Mucosa of gallbladder (tissue), 1 donor: ENCODE measurements at regions not wholly inside any gene's neighbourhood (a gene's known extent, or its start where the extent isn't known, plus 50 kb on each side); places are given as distances from the start of the nearest gene placed in this dataset.
A peak's percentile ranks its signal among the peaks of the same experiment; 100 is the strongest.

Experiments used
- DNase-seq: peaks from one replicate; pipeline ENCODE4 v3.0.0-alpha.2; 2020; ENCODE audit warnings: low spot score
- donor health status: DM: no; HTN: no; CAD: no.

DNA sequence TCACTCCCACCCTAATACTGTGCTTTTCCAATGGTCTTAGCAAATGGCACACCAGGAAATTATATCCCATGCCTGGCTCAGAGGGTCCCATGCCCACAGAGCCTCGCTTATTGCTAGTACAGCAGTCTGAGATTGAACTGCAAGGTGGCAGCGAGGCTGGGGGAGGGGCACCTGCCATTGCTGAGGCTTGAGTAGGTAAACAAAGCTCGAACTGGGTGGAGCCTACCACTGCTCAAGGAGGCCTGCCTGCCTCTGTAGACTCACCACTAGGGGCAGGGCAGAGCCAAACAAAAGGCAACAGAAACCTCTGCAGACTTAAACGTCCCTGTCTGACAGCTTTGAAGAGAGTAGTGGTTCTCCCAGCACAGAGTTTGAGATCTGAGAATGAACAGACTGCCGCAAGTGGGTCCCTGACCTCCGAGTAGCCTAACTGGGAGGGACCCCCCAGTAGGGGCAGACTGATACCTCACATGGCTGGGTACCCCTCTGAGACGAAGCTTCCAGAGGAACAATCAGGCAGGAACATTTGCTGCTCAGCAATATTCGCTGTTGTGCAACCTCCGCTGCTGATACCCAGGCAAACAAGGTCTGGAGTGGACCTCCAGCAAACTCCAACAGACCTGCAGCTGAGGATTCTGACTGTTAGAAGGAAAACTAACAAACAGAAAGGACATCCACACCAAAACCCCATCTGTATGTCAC is 150.7 kb upstream of the FOXA2 start:
- DNase-seq, result peak; percentile 32

- no peak for DNase-seq
Observed at GRCh38 chr20:22740829-22741228, 156.5 kb upstream of the FOXA2 start.

DNA sequence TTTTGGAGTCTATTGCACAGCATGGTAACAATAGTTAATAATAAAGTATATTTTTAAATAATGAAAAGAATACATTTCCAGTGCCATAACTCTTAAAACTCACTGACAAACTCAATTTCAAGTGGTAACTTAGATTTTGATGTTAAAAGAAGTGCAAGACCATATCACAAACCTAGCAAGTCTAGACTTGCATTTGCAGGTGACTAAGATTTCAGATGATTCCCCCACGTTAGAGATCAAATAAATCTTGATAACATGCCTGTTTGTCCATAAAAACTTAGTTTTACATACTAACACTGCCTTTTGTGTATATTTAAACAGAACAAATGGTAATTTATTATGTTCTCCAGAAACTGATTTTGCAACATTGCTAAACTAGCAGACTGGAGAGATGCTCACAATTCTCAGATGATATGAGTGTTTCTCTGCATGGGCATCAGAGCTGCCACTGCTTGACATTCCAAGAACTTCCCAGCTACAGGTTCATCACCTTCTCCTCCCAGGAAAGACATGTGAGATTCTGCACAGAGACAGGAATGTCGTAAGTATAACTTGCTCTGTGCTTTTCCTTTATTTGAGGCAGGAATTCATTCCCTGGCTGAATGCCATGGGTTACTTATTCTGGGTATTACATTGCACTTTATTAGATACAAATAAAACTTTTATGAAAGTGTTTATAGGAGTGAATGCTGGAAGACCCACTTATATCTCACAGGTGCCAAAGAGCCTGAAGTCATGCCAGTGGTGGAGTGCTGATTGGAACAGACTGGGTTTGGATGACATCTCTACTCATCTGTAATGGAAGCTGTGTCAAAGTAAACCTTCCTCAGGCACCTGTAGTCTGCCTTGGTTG is 160.2 kb upstream of the FOXA2 start:
- no peak for DNase-seq

DNA sequence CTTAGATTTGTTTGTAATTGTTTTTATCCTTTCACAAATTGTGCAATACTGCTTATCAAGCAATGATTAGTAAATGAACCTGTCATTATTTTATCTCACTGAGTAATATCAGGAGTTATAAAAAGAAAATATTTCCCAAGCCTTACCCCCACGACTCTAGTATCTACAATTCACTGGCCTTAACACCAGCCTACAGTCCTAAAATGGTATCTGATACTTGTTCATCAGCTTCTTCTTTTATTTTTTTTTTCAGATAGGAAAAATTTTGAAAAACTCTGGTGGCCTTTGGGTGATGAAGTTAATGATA is 160.8 kb upstream of the FOXA2 start:
- no peak for DNase-seq

GRCh38 chr20:22746957-22747356 is 162.6 kb upstream of the FOXA2 start:
- DNase-seq, result no peak

GRCh38 chr20:22752324-22752723 is 168.0 kb upstream of the FOXA2 start:
- DNase-seq, result no peak

- no peak for DNase-seq
Observed at GRCh38 chr20:22757424-22758183, 173.2 kb upstream of the FOXA2 start.

DNA sequence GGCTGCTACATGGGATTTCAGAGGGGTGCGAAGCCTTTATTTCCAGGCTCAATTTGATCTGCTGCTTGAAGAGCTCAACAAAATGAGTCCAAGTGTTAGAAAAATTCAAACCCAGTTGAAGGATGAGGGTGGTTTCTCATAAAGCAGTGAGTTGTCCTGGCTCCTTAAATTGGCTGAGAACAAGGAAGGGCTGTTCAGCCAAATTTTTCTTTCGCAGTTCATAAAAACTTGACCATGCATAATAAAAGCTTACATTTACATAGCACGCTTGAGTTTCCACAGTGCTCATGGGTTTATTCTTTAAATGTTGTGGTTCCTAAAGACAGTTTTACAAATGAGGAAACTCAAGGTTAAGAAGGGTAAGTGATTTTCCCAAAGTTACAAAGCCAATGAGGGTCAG is 174.4 kb upstream of the FOXA2 start:
- DNase-seq, result no peak

DNA sequence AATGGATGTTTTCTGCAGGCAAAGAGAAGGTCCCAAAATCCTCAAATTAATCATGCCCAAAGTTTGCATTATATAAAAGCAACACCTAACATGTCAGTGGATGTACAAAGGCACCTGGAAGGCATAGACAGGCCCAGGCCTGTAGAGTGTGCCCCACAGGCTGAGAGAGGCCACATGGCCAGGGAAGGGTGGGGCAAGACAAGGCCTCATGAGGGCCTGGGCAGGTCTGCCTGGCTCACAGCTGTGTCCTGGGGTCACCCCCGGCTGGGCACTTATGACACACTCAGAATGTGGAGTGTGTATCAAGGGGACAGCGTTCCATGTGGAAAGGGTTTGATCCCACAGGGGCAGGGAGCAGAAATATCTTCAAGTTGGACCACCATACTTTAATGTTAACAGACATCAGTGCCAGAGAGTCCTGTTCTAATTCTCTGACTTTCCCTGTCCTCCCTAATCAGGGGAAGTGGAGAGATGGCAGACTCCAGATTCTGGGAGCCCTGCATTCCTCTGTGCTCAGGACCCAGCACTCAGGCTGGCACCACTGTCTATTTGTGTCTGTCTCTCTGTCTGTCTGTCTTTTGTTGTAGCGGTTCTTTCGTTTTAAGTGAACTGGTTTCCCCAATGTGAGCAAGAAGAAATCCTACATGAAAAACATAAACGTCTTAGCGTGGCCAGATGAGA is 178.3 kb upstream of the FOXA2 start:
- DNase-seq, result no peak

- peak; percentile 29 for DNase-seq
Observed at GRCh38 chr20:22763257-22763906, 179.0 kb upstream of the FOXA2 start.

DNA sequence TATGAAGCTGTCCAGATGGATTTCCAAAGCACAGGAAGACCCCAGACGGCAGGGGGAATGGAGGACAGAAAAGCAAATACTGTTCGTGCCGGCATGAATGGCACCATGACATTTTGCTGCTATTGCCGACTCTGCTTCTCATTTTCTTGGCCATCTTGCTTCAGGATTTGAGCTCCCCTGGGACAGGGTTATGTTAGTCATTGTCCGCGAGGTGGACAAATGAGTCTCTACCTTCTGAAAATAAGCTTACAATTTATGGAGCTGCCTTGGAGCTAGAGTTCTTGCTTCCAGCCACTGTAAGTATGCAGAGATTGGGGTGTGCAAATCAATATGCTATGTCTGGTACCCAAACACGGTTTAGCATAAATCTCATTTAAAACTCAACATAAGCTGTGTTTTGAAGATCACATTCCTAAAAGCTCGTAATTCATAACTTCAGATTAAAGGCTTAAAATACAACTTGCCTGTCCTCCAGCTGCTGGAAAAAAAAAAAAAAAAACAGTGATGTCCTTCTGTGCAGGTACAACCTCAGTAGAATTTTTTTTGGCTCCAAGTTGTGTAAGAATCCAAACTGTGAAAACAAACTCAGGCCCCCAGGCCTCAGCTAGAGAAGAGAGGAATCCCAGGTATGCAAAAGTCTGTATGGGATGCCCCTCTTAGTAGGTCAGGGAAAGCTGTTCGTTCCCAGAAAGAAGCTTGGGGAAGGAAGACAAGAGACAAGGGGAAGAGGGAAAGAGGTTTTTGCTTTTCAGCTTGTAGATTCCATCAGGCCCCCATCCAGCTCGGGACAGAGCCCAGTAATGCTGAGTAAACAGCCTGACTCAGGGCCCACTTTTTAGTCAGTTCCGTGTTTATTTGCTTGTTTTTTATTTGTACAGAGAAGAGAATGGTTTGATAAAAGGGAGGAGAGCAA is 184.2 kb upstream of the FOXA2 start:
- no peak for DNase-seq

DNA sequence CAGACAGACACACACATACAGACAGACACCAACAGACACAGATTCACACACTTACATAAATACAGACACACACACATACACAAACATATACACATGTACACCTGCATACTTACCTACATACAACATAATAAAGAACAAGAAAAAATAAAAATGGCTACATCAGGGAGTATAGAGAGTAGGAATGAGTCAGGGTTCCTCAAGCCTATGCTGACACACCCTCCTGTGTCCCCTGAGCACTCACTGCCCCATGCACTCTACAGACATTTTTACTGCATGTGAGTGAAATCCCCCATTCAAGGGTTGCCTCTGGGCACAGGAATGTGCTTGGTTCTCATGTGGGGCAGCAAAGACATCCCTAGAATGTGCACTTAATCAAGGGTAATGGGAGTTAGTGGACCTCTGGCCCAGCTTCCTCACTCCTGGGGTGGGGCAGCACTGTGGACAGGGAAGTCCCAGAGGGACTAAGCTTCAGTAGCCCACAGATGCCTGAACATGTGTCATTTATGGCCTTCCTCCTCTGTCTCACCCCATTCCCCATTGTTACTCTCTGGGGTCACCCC is 185.9 kb upstream of the FOXA2 start:
- no peak for DNase-seq

- DNase-seq, result no peak
Observed at GRCh38 chr20:22771706-22772105, 187.3 kb upstream of the FOXA2 start.

DNA sequence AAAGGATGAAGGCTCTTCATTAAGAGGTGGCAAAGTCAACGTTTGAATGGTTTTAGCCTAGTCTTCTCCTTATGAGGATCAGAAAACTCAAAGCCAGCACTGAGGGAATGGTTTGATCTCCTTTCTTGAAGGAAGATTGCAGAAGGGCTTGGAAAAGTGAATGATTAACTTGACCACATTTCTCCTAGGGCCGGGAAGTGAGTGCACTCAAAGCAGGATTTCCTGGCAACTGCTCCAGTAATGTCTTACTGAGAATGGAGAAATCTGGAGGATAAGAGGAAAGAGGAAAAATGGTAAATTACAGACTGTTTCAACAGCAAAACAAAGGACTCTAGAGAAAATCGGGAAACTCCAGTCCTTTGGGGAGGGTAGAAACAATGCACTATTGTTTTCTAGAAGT is 189.0 kb upstream of the FOXA2 start:
- DNase-seq, result no peak

DNA sequence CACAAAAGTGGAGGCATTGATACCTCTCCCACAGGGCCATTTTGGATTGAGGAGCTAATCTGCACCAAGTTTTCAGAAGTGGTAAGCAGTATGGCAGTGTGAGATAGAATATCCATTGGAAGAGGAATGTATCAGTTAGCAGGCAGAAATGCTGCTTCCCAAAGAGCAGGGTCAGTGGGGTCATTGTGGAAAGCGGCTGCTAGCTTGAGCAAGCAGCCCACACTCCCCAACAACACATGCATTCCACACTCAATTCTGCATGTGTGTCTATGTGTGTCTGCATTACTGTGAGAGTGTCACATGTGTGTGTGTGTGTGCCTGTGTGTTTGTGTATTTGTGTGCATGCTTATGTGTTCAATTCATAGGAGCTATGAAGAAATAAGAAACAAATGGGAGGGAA is 190.9 kb upstream of the FOXA2 start:
- DNase-seq, result no peak

DNA sequence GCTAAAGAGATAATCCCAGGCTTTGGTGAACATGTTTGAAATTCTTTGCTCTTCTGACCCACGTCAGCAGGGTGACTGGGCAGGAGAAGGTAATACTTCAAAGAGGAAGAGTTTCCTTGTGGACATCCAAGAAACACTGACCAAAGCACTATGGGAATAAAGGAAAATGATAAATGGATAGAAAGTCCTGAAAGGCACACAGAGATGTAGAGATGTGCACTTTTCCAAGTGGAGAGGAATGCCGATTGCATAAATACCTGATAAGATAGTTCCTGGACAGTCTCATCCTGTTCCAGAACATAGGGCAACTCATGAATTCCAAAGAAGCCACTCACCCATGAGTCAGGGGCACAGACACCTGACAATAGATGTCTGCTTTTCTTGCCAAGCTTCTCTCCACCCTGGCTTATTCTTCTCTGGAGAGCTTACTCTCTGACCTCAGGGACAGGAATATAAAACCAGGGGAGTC is 191.3 kb upstream of the FOXA2 start:
- no peak for DNase-seq

DNA sequence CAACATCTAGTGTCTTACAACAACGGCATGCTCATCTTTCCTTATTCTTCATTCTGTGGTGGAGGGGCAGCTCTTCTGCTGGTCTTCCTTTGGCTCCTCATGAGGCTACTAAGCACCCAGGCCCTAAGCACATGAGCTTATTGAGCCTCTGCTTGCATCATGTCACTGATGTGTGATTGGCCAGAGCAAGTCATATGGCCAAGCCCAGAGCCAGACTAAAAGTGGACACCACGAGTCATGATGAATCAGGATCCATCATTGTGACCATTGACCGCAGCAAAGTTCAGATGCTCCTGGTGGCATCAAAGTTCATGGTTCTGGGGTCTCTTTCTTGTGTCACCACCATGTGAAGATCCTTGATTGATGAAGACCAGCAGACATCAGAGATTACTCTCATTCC is 192.0 kb upstream of the FOXA2 start:
- DNase-seq, result no peak

- no peak for DNase-seq
Observed at GRCh38 chr20:22779878-22780277, 195.5 kb upstream of the FOXA2 start.

DNA sequence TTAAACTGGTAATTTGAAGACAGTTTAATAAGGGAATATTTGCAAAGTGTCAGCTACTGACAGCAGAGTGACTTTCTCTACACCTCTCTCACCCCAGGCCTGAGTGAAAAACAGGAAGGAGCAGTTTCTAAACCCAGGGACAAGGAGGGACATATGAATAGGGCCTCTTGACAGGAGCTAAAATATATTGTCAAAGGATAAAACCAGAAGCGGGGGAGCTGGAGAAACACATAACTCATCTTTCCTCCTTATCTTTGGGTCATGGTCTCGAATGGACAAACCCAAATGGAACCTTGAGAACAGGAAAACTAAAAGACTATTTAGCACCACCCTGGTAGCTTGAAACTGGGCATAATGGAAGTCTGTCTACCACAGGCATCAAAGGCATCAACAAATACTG is 197.5 kb upstream of the FOXA2 start:
- DNase-seq, result no peak

DNA sequence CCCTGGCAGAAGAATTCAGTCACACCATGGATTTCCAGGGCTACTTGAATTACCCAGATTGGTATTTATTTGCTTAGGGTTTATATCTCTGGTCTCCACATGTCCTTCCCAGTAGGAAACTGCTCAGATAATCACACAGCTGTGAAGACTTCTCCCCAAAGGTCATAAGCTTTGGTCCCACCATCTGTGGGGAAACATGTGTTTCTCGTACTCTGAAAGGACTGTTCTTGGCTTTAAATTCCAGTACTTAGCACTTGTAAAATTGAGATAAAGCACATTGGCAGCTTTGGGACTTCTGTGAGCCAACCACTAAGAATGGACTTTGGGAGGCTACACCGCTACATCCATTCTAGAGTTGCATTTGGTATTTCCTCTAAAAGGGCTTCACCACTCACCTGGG is 205.3 kb upstream of the FOXA2 start:
- no peak for DNase-seq
